Ramos (cell line): ENCODE measurements at regions not wholly inside any gene's neighbourhood (a gene's known extent, or its start where the extent isn't known, plus 50 kb on each side); places are given as distances from the start of the nearest gene placed in this dataset.

Experiments used
- in situ Hi-C: fragments of 300-500 bp; cut with MboI; formaldehyde crosslinking; loops from one replicate; pipeline ENCODE4 v1.14.3; 2022; ENCODE audit warnings: low sequenced_read_pairs; ENCODE audit not compliant: unreplicated experiment

DNA sequence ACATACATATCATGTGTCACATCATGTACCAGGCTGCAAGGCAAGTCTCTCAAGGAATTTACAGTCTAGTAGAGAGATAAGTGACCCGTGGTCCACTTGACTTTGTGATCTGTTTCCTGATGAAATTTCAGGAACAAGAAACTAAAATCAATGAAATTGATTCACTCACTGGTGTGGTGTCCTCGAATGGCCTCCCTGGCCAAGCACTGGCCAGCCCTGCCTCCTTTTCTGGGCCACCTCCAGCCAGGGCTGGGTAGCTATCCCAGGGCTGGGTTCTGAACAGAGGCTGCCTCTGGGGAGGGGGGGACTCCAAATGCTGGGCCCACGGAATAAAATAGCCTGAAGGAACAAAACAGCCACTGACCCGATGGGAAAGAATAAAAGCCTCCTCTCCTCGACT, 182.2 kb downstream of the HERPUD2 start:
- in situ Hi-C loops: loop anchor here (25.0 kb wide), 1 partner anchor 325 kb away; no protein-coding TSS in a partner anchor

DNA sequence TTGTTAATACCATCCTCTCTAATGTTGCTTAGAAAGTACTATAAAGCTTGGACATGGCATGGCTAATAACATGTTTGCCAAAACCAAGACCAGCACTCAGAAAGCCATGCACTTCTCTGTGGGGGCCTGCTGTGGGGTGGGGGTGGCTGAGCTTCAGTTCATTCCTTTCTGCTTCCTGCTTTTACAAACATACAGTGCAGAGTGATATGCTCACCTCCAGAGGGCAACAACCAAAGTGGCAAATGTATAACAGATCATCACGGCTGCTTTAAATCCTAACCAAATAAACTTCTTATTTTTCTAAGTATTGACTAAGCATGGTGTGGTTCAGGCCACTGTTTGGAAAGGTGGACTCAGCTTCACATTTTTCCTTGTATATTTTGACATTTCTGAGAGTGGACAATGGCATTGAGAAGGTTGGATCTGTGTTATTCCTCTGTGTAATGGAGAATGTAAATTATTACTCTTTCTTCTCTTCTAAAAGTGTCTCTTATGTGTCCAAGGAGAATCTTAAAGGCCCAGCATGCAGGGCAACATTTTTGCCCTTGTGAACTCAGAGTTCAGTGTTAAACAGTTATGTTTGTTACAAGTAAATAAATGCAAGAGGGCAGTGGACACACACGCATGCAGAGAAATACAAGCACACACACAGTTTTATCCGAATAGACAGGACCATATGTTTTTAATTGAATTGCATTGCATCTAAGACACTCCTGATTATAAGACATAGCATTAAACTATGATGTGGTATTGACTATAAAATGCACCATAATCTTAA, 186.1 kb downstream of the HERPUD2 start:
- in situ Hi-C loops: loop anchor here (25.0 kb wide), 1 partner anchor 322 kb away; no protein-coding TSS in a partner anchor

DNA sequence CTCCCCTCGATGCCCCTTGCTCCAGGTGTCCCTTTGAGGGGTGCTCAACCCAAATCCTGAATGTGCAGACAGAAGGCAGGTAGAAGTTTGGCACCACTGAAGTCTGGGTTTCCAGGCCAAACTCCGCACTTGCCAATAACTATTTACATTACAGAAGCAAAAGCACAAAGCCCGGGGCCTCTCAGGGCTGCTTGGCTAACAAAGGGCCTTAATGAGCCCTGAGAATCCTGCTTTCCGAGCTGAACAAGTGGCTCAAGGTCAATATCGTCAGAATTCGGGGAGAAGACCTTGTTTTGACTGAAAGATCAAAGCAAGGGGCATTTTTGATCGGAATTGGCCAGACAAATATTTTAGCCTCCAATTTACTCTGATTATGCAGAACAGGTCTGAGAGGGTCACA, 189.9 kb downstream of the HERPUD2 start:
- in situ Hi-C loops: loop anchor here (25.0 kb wide), 1 partner anchor 318 kb away; no protein-coding TSS in a partner anchor

DNA sequence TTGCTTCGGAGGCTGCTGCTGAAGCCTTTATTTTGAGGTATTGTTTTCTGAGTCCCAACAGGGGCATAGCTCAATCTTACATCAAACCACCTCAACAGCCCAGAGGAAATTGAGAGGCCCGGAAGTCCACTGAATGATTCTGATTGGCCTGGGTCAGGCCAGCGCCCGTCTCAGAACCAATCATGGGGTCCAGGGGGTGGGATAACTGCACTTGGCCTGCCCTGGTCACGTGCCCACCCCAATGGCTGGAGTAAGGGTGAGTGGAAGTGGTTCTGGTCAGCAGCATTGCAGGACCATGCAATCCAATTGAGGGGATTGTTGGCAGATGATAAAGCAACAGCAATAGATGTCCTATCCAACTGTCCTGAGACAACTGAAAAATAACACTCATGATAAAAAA, 190.6 kb downstream of the HERPUD2 start:
- in situ Hi-C loops: loop anchor here (25.0 kb wide), 1 partner anchor 317 kb away; no protein-coding TSS in a partner anchor

DNA sequence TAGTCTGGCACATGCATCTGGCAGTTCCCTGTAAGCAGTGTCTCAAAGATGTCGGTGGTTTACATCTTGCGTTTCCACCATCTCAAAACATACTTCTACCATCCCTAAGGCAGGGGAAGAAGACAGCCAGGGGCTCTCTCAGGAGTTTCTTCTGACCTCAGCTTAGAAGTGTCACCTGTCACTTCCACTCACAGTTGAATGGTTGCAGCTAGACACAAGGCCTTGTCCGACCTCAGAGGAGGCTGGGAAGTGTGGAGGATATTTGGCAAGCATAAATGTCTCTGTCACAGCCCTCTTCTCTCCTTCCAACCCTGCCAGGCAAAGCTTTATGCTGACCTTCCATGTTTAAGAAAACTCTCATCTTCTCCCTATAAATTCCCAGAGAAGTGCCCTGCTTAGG, 193.3 kb downstream of the HERPUD2 start:
- in situ Hi-C loops: loop anchor here (25.0 kb wide), 1 partner anchor 314 kb away; no protein-coding TSS in a partner anchor

DNA sequence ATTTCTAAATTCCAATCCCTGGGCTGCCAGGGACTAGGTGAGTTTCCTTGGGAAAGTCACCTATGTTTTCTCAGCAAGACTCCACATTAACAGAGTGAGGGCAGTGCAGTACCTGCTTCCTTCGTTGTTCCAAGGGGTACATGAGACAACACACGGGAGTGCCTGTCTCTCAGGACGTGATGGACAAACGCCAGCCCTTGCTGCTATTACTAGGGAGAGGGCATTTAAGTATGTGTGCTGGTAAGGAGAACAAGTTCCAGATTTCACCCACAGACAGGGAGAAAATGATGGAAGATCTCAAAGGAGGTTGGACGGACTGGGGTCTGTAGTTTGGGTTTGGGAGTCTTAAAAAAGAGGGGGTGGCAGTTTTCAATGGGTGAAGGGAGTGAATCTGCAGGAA, 195.7 kb downstream of the HERPUD2 start:
- in situ Hi-C loops: no loop called here

DNA sequence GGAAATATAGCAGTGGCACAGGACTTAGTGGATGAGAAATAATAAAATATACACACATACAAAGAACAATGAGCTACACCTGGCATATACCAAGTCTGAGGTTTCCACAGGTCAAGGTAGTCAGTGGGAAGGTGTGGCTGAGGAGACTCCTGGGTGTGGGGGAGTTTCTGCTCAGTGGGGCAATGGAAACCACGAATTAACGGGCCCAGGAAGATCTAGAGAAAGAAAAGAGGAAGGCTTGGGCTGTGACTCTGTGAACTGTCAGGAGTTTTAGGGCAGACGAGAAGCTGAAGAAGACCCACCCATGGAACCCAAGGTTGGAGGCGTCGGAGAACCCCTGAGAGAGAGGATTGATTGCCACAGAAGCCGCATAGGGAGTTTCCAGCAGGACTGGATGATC, 196.5 kb downstream of the HERPUD2 start:
- in situ Hi-C loops: no loop called here

DNA sequence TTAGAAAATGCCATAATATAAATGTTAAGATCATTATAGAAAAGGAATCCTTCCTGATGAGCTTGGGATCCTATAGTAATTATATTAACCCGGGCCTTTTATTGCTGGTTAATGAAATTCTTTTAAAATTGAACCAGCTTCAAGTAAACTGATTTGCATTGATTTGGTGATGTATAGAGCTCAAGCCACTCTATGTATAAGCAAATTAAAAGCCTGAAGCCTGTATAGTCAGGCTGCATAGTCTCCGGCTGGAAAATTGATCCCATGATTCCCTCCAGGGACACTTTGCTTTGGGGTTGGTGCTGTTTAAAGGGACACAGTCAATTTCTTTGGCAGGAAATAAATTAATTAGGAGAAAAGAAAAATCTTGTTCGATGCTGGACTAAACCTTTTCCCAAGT, 199.1 kb downstream of the HERPUD2 start:
- in situ Hi-C loops: no loop called here

DNA sequence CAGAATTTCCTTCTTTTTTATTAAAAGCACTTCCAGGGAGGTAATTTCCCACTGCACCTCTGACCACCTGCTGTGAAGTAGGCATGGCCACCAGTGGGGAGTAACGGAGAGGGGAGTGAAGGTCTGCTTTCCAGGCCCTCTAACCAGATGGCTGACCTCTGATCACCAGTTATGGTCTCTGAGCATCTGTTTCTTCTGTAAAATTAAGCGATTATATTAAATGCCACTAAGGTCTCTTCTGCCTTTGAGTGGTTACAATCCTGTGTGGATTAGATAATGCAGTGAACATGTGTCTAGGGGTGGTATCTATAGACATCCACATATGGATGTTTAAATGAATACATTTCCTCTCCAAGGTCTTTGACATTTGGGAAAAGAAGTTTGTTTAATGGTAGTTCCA, 199.6 kb downstream of the HERPUD2 start:
- in situ Hi-C loops: no loop called here

DNA sequence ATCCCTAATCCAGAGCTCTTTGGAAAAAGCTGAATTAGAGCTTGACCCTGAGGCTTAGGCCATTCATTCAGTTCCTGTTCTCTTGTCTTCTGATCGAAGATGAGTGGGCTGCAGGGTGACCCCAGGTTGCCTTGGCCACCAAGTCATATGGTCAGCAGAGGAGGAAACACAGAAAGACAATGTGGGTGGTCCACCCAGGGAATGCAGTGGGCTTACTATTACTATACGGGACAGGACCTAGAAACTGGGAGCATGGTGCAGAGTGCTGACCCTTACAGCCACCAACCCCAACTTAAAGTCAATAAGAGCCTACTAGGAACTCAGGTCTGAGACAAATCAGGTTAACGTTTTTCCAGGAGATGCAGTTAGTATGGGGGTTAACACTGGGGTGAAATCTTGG, 200.5 kb downstream of the HERPUD2 start:
- in situ Hi-C loops: no loop called here

DNA sequence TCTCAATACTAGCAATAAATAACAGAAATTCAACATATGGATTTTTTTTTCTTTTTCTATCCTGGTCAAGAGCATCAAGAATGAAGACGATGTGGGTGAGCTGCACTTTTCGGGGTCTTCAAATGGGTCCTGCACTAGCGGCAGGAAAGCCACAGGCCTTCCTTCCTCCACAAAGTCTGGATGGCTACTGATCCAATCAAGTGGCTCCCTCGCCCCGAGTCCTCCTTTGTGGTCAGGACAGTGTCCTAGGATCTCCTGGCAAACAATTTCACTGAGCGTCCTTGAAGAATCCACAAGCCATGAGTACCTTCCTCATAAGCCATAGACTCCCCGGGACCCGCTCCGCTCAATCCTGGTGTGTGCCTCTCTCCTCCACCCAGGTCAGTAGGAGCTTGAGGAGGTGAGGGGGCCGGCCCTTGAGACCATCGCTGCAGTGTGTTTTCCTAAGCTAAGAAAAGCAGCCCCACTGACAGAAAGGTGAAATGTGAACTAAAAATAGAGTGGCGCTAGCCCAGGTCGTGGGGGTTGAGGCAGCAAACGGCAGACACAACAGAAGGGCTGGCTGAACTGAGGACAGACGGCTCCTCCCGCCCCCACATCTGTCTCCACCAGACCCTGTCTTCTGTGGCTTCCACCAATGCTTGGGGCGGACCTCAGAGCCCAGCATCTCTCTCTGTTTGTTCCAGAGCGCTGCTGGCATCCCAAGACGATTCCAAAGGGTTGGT, 202.3 kb downstream of the HERPUD2 start:
- in situ Hi-C loops: no loop called here

DNA sequence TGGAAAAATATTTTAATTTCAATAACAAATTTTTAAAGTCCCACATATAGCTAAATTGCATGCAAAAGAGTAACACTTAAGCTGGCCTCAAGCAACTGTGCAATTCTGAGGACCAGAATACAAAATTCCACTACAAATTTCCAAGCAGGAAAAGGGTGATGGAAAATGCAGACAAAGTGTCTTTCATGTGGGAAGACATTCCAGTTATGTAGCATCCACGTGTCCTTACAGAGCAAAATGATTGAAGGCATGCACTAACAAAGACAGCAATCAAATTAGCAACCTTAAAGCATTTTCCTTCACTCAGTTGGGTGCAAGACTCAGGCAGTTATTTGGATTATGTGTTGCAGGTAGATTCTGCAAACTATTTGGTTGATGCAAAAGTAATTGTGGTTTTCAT, 203.7 kb downstream of the HERPUD2 start:
- in situ Hi-C loops: no loop called here

DNA sequence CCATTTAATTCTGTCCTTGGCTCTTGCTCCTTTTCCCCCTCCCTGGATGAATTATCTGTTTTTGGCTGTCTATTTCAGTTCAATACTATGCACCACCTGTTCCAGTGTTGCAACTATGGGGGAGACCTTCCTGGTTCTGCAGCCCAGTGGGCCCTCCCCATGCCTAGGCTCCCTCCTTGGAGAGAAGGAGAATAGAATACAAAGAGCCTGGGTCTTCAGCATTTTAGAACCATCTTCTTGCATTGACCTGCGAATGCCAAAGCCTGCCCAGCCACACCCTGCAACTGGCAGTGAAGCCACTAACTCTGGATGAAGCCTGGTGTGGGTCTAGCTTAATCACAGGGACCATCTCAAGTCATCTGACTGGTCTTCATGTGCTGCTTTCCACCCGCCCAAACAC, 207.1 kb downstream of the HERPUD2 start:
- in situ Hi-C loops: no loop called here

DNA sequence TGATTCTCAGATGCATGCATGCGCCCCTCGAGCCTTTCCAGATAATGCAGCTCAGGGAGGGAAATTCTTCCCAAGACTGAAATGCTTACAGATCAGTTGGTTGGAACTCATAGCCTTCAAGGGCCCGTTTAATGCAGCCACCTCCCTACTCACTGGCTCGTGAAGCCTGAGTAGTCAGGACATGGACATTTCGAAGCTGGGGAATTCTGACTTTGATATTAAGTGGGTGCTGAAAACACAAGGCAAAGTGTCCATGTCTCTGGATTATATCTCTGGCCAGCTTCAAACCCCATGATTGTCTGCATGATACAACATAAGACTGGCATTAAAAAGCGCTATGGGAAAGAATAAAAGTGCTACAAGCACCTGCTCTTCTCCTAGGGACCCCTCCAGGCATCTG, 207.5 kb downstream of the HERPUD2 start:
- in situ Hi-C loops: no loop called here

DNA sequence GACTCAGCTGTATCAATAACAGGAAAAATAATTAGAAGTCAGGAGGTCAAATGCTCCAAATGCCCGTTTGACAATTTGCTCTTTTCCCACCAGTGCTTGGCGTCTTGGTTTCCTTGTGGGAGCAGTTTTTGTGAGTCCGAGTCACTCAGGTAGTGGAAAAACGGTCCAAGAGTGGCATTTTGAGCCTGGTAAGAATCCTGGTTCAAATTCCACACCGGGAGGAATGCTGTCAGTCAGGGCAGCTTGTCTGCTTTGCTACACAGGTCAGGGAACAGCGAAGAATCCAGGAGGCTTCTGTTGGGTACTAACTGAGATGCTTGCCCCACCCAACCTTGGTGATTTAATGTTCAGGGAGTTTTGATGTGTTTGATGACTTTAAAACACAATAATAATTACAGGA, 209.5 kb downstream of the HERPUD2 start:
- in situ Hi-C loops: no loop called here

DNA sequence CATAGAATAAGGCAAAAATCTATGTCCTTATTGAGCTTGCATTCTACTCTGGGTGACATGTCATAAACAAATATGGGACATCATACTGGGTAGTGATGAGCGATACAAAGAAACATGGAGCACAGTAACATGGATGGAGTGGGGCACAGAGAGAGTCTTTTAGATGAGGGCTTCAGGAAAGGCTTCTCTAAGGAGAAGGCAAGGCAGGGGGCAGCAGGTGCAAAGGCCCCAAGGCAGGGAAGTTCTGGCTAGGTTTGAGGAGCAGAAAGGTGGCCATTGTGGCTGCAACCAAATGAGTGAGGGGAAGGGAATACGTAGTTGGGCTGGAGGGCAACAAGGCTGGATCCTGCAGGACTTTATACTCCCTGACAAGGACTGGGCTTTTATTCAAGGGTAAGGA, 211.4 kb downstream of the HERPUD2 start:
- in situ Hi-C loops: no loop called here

DNA sequence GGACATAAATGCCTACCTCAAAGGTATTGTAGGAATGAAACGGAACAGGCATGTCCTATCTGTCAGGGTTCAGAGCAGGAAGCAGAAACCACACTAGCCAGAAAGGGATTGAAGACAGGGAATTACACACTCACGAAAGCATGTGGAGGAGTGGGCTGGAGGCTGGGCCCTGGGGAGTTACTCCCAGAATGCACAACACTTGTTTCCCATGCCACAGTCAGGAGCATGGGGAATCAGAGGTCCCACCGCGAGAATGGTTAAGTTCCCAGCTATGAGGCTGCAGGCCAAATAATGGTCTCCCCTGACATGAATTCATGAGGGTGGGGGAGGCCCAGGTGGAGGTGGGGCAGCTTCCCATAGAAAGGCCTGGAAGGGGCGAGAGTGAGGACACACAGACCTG, 212.7 kb downstream of the HERPUD2 start:
- in situ Hi-C loops: no loop called here

DNA sequence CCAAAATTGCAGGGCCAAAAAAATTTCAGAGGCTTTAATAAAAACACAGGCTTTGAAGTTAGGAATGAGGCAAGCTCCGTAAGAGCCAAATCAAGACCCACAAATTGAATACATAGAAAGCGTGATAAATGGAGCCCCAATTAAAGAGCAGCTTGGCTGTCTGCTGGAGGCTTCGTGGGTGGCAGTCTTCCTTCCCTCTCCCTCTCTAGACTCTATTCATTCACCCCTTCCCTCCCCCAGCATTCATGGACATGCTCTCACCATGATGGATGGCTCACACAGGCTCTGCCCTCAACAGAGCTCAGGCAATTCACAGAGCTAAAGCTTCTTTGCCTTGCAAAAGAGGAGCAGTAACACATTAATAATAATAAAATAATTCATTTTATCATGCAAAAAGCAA, 214.1 kb downstream of the HERPUD2 start:
- in situ Hi-C loops: no loop called here

DNA sequence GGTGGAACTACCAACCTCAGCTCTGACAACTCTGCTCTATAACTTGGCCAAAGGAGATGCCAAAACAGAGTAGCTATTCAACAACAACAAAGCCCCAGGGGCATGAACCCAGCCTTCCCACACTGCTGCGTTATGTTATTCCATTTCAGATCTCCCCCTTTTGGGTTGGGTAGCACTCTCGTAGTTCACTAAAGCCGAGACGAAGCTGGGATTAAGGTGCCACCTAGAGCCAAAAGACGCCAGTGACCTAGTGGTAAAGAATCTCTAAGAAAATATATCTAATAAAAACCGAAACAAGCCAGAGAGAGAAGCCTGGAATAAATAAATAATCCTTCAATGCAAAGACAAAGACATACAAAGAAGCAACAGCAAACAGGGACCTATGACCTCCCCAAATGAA, 217.3 kb downstream of the HERPUD2 start:
- in situ Hi-C loops: no loop called here

DNA sequence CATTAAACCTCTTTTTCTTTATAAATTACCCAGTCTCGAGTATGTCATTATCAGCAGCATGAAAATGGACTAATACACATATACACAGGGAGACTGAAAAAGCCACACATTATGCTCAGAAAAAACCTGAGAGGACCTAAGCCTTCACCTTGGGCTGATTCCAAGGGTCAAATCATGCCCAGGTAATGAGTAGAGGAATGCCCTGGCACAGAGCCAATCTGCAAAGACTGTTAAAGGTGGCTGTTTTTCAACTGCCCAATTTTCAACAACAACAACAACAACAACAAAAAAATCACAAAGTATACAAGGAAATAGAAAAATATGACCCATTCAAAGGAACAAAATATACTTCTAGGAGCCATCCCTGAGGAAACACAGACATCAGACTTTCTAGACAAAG, 220.2 kb upstream of the TBX20 start:
- in situ Hi-C loops: no loop called here

DNA sequence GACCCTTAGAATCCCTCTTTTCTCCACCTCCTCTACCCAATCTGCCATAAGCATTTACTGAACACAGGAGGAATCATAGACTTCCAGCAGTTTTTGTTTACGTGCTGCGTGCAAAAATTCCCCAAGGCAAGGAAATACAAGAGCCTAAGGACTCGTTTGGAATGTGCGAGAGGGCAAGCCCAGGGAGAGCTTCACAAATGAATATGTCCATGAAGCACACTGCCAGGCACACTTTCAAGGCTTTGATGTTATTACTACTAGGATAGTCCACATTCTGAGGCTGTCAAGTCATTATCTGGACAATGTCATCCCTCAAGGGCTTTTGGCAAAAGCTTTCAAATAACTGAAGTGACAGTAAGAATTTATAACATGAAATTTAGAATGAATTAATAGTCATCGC, 214.7 kb upstream of the TBX20 start:
- in situ Hi-C loops: no loop called here
